ENCODE measurements at regions not wholly inside any gene's neighbourhood (a gene's known extent, or its start where the extent isn't known, plus 50 kb on each side); places are given as distances from the start of the nearest gene placed in this dataset.

GRCh38 chr5:93322974-93323860, 257.8 kb downstream of the NR2F1-AS1 start:
- no peak overlapping the region for H3K4me3 Mint-ChIP-seq
- ChIA-PET POLR2A (no interaction called here), CTCF (no interaction called here)
- H3K27me3 Mint-ChIP-seq = no peaks in the 10 kb centered on the region
- H3K9me3 Mint-ChIP-seq = no peaks in the 10 kb centered on the region
- no peaks in the 10 kb centered on the region for H3K36me3 Mint-ChIP-seq (ENCODE audit: low read depth)
- H3K27ac Mint-ChIP-seq = no peak overlapping the region
- H3K4me1 Mint-ChIP-seq (ENCODE audit: low read depth) = no peaks in the 10 kb centered on the region
- ATAC-seq = no peak
- no peak for TF ChIP-seq CTCF (IDR thresholded peaks at IDR 0.05)
- intact Hi-C loops (cut with micrococcal nuclease) = no loop called here
- no peak for DNase-seq

GRCh38 chr5:93320920-93321445, 260.0 kb downstream of the NR2F1-AS1 start:
- DNase-seq = no peak
- no peaks in the 10 kb centered on the region for H3K4me1 Mint-ChIP-seq (ENCODE audit: low read depth)
- POLR2A ChIA-PET = no interaction called here
- ATAC-seq = no peak
- H3K4me3 Mint-ChIP-seq = no peak overlapping the region
- CTCF ChIA-PET = no interaction called here
- no peak overlapping the region for H3K27ac Mint-ChIP-seq
- H3K9me3 Mint-ChIP-seq = no peaks in the 10 kb centered on the region
- no peaks in the 10 kb centered on the region for H3K27me3 Mint-ChIP-seq
- intact Hi-C loops (cut with micrococcal nuclease) = no loop called here
- no peaks in the 10 kb centered on the region for H3K36me3 Mint-ChIP-seq (ENCODE audit: low read depth)
- TF ChIP-seq CTCF (IDR thresholded peaks at IDR 0.05) = no peak

GRCh38 chr5:93313672-93314071, 267.3 kb downstream of the NR2F1-AS1 start:
- no peak overlapping the region for H3K4me3 Mint-ChIP-seq
- no peaks in the 10 kb centered on the region for H3K36me3 Mint-ChIP-seq (ENCODE audit: low read depth)
- TF ChIP-seq CTCF (IDR thresholded peaks at IDR 0.05) = no peak
- DNase-seq (no peak), ATAC-seq (no peak)
- intact Hi-C loops (cut with micrococcal nuclease) = no loop called here
- H3K4me1 Mint-ChIP-seq (ENCODE audit: low read depth) = no peaks in the 10 kb centered on the region
- ChIA-PET POLR2A (no interaction called here), CTCF (no interaction called here)
- peaks cover 1% of the 10 kb centered on the region for H3K27me3 Mint-ChIP-seq
- H3K27ac Mint-ChIP-seq = no peak overlapping the region
- H3K9me3 Mint-ChIP-seq = no peaks in the 10 kb centered on the region

GRCh38 chr5:93311881-93312280, 269.1 kb downstream of the NR2F1-AS1 start:
- CTCF ChIA-PET = no interaction called here
- no peaks in the 10 kb centered on the region for H3K9me3 Mint-ChIP-seq
- H3K4me3 Mint-ChIP-seq = no peak overlapping the region
- intact Hi-C loops (cut with micrococcal nuclease) = no loop called here
- ATAC-seq (no peak), DNase-seq (no peak)
- no peaks in the 10 kb centered on the region for H3K4me1 Mint-ChIP-seq (ENCODE audit: low read depth)
- H3K27me3 Mint-ChIP-seq = peaks cover 4% of the 10 kb centered on the region
- H3K27ac Mint-ChIP-seq = no peak overlapping the region
- no peaks in the 10 kb centered on the region for H3K36me3 Mint-ChIP-seq (ENCODE audit: low read depth)
- POLR2A ChIA-PET = no interaction called here
- no peak for TF ChIP-seq CTCF (IDR thresholded peaks at IDR 0.05)

- H3K36me3 Mint-ChIP-seq (ENCODE audit: low read depth) = no peaks in the 10 kb centered on the region
Measured at GRCh38 chr5:93307557-93307956, 273.5 kb downstream of the NR2F1-AS1 start.

More at GRCh38 chr5:93307557-93307956, 273.5 kb downstream of the NR2F1-AS1 start:
- no peak for ATAC-seq
- ChIA-PET CTCF (no interaction called here), POLR2A (no interaction called here)
- Mint-ChIP-seq H3K4me3 (no peak overlapping the region), H3K4me1 (ENCODE audit: low read depth) (no peaks in the 10 kb centered on the region), H3K27ac (no peak overlapping the region), H3K27me3 (peaks cover 8% of the 10 kb centered on the region), H3K9me3 (no peaks in the 10 kb centered on the region)
- intact Hi-C loops (cut with micrococcal nuclease) = no loop called here
- DNase-seq = no peak
- no peak for TF ChIP-seq CTCF (IDR thresholded peaks at IDR 0.05)

Data from activated CD8-positive, alpha-beta T cell treated with anti-CD3 and anti-CD28 coated beads for 36 hours (primary cell).